NCI-H1417 treated with DMSO at 0.1 percent for 48 hours (cell line): ENCODE measurements at regions not wholly inside any gene's neighbourhood (a gene's known extent, or its start where the extent isn't known, plus 50 kb on each side); places are given as distances from the start of the nearest gene placed in this dataset.

Experiments
- DNase-seq: peaks from one replicate; lab custom pipeline; 2025; lab: John Stamatoyannopoulos, UW

DNA sequence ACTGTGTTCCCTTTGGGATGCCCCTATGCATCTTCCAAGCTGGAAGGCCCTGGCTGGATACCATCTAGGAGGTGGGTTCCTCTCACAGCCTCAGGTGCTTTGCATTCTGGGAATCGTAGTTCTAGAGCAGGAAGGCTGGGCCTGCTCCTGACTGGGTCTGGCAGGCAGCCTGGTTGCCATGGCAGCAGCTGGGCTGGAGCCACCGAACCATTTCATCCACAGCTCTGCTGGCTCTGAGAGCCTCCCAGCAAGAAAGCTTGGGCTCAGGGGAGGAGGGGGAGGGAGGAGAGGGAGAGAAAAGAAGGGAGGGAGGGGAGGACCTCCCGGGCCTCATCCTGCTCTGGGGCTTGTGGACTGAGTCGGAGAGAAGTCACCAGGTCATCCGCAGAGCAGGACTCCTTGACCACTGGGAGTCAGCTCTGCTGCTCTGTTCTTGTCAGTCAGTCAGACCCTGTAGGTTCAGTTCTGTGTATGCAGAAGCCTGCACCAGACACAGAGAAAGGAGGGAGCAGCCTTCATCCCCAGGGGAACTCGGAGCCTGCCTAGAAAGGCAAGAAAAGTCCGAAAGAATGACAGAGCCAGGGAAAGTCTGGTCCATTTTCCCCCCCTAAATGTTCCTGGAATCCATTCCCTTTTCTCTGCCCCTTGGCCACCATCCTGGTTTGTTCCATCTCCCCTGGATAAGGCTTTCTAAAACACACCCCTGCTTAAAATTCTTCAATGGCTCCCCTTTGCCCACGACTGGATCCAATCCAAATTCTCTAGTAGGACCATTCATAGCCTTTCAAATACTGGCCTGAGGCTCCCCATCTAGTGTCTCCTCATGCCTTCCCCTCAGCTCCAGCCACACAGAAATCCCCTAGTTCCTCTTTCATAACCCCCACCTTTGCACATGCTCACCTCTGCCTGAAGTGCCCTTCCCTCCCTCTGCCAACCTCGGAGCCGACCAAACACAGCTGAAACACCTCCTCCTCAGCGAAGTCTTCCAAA lies 65.4 kb upstream of the ARAP3 start:
- DNase-seq: peak; percentile 29

DNA sequence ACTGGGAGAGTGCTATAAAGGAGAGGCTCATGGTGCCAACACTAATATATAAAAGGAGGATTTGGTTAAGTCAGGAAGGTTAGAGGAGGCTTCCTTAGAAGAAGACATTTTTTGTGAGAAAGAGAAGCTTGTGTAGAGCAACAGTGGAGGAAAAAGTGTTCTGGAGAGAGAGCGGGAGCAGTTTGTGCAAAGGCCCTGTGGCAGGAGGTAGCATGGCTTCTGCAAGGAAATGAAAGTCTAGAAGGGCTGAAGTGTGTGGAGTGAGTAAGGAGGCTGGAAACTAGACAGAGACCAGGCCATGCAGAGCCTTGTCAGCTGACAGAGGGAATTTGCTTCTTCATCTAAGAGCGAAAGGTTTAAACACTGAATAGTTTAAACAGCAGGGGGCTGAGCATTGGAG lies 64.4 kb upstream of the ARAP3 start:
- DNase-seq: no peak

DNA sequence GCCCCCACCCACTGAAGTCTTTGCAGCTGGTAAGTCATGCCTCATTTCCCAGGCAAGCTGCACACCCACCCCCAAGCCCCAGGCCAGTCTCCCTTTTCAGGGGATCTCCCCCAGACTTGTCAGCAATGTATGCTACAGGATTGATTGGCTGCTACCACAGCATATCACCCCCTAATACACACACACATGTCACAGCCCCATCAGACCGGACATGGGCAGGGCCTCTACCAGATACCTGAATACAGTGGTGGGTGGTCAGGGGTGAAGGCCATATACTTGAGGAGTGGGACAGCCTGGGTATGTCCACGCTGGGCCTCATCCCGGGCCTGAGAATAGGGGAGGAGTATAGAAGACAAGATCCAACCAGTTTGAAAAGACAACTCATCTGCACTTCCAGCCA lies 63.4 kb upstream of the ARAP3 start:
- no peak for DNase-seq

DNA sequence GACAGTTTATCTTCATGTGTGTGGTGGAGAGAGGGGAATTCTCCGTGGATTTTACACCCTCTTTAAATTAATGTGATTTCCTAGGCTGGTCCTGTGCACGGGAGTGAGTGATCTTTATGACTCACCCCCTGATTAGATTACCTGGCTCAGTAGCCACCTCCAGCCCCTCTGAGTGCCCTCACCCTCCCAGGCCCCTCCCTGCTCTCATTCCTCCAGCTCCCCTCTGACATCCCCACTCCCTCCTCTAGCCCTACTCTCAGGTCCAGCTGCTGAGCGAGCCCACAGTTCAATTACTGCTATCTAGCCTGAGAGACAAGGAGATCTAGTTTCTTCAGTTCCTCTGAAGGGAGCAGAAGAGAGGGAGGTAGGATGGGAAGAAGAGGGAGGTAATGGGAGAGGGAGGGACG lies 61.8 kb upstream of the ARAP3 start:
- DNase-seq: no peak

DNA sequence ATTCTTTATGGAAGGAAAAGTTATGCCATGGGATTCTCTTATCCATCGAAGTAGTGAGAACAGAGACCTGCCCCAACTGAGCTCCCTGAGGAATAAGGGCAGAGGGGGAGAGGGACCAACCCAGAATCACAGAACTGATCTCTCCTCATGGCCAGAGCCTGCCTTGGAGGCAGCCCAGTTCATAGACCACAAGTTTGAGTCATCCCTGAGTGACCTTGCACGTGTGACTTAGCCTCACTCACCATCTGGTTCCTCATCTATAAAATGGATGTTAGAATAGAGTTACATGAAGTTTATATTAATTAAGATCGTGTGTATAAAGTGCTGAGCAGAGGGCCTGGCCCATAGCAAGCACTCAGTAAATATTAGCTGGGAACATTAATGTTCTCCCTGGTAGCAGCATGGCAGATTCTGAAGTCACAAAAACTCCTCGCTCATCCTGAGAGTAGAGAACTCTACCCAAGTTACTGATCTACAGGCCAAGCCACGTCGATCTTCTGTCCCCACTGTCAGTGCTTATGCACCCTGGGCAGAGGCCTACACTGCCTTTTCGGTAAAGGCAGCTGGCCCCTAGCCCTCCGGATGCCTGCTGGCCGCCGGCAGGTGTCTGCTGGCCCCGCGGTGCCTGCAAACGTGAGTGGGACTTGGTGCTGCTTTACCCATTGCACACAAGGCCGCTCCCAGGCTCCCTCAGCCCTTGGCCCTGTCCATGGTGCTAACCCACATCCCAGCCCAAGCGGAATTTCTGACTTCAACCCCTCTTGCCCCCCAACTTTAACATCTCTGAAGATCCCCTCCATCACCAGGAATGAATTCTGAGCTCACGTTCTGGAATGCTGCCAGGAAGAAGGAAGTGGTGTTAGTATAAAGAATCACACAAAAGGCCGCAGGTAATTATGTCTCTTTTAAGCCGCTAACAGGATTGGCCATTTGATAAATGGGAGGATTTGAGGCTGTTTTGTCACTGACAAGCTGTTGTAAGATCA lies 61.1 kb upstream of the ARAP3 start:
- DNase-seq: no peak

DNA sequence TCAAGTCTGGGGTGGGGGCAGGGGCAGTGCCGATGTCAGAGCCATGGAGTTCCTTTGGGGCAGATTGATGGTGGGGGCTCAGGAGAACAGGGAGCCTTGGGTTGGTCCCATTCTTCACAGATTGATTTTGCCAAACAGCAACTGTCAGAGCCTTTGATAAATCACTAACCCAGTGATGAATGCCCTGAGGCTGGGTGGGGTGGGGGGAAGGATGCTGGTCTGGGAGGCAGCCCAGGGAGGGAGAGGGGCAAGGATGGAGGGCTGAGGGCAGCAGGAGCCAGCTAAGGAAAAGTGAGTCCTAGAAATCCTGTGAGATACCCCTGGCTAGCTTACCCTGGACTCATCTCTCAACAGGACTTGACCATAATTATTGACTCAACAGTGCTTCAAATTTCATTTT lies 60.1 kb upstream of the ARAP3 start:
- DNase-seq: no peak

DNA sequence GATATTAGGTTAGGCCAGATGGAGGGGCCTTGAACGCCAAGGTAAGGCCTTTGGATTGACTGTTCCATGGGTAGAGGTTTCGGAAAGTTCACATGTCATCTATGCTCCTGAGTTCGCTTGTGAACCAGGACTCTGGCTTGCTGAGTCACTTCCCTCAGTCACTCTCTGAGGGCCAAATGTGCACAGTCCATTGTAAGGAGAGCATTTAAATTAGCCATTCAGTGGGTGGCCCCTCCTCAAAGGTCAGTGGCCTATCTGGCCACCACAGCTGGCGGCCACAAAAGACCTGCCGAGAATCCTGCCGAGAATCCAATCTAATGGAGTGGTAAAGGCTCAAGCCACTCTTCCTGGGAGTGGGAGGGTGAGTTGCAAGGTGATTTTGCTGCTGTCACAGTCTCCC lies 58.9 kb upstream of the ARAP3 start:
- DNase-seq: no peak

DNA sequence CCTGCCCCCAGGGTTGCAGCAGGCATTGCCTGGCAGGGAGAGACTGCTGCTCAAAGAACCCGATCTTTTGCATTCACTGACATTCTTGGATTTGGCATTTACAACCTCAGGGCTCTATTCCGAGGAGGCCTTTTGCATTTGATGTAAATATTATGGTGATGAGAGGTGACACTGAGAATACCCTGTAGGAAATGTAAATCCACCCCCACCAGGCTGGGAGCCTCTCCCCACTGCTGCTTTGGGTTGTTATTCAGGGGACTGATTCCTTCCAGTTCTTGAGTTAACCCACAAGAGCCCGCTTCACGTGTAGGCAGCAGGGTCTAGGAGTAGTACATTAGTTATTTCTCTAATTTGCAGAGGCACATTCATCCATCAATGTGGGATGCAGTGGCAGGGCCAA lies 55.5 kb upstream of the ARAP3 start:
- DNase-seq: no peak

DNA sequence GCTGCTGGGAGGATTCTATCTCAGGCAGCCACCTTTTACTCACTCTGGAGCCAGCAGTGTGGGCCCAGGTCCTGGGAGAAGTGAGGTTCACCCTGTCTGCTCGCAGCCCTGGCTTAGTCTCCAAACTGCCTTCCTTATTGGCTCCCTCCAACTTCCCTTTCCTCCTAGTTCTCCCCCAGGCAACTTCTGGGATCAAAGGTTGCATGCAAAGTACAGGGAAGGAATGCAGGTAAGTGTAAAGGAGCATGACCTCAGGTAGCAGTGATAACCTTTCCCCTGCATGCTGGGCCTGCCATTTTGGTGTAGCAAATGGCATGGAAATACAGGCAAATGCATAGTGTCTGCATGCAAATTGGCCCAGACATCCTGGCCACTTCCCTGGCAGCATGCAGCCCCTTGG lies 53.8 kb upstream of the ARAP3 start:
- no peak for DNase-seq

DNA sequence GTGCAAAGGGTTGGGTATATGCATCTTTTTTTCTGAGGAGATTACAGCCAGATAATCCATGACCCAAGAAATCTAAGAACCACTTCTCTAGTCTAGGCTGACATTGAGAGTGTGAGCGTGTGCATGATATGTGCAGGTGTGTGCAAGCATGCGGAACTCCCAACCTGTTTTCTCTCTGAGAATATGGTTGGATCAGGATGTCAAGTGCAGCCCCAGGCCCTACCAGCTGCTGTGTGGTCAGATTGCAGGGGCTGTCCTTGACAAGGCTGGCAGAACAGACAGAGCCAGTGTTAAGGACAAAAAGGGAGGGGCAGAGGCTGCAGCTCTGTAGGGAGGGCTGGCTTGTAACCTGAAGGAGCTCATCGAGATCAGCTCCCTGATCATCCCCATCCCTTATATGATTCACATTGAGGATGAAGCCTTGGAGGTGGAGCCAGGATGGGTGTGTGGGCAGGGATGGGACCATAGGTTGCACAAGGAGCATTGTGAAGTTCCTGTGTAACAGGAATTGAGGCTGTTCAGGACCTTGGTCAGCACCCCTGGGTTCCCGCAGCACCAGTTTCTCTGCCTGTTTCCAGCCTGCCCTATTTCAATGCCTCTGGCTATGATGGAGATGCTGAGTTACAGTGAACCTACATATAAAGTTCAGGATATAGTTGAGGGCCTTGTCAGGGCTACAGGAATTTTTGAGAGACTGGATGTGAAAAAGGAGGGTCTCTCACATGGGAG lies 52.6 kb upstream of the ARAP3 start:
- no peak for DNase-seq

DNA sequence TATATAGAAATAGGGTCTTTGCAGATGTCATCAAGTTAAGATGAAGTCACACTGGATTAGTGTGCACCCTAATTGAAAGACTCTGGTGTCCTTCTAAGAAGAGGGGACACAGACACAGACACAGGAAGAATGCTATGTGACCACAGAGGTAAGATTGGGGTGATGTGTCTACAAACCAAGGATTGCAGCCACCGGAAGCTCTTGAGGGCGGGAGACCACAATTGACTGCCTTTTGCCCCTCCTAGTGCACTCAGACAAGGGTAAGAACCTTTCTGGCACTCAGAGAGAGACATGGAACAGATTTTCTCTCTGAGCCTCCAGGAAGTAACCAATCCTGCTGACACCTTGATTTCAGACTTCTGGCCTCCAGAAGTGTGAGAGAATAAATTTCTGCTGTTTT lies 51.2 kb upstream of the ARAP3 start:
- no peak for DNase-seq

DNA sequence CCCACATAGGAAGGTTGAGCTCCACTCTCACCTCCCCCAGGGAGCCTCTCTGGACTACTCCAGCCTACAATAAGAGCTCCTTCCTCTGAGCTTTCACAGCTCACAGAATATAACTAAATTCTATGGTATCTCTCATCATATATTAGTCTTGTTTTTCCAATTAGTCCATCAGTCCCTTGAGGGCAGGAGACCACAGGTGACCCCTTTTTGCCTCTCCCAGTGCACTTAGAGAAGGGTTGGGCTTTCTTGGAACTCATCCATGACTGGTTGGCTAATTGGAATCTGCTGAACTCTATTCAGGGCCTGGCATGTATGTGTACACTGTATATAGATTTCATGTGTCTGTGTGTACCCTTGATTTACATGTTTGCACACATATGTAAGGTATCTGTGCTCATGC lies 50.4 kb upstream of the ARAP3 start:
- no peak for DNase-seq
